K562 (cell line): ENCODE measurements at regions not wholly inside any gene's neighbourhood (a gene's known extent, or its start where the extent isn't known, plus 50 kb on each side); places are given as distances from the start of the nearest gene placed in this dataset.

ENCODE experiments used
- ASH1L ChIP-seq: fragments of 450-650 bp; IDR thresholded peaks from 2 replicates; pipeline ENCODE4 v1.6.1; 2018; ENCODE audit warnings: borderline replicate concordance, mild to moderate bottlenecking, low read depth; ENCODE audit not compliant: partially characterized antibody
- TF ChIP-seq, protein P1 (sequence below): fragments of 150-350 bp; IDR thresholded peaks from 2 replicates; pipeline ENCODE4 v1.6.1; 2014; ENCODE audit warnings: low read depth, mild to moderate bottlenecking, low read length, borderline replicate concordance

DNA sequence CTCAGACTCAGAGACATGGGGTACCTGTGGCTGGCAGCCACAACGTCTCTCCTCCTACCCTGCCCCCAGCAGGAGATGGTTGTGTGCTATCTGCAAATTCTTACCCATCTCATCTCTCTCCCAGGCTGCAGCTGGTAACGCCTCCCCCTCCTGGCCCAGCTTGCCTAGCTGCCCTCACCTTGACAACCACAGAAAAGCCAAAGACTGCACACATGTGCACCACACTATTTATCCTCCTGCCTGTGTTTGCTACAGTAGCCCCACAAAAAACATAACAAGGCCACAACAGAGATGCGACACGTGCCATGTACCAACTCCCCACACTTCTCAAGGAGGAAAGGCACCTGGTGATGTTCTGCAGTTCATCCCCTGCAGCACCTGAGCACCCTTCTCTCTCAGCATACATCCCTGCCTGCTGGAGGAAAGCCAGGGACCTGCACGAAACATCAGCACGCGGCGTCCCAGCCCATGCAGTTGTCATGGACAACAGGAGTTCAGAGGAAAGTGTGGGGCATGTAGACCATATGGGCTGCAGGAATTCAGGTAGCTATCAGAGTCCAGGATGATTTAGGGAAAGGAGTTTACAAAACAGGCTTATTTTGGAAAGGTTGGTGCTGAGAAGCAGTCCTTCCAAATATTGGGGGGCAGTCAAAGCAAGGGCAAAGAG is 168.7 kb downstream of the C5orf15 start:
- no peak for TF ChIP-seq ASH1L
- TF ChIP-seq, protein P1, sequence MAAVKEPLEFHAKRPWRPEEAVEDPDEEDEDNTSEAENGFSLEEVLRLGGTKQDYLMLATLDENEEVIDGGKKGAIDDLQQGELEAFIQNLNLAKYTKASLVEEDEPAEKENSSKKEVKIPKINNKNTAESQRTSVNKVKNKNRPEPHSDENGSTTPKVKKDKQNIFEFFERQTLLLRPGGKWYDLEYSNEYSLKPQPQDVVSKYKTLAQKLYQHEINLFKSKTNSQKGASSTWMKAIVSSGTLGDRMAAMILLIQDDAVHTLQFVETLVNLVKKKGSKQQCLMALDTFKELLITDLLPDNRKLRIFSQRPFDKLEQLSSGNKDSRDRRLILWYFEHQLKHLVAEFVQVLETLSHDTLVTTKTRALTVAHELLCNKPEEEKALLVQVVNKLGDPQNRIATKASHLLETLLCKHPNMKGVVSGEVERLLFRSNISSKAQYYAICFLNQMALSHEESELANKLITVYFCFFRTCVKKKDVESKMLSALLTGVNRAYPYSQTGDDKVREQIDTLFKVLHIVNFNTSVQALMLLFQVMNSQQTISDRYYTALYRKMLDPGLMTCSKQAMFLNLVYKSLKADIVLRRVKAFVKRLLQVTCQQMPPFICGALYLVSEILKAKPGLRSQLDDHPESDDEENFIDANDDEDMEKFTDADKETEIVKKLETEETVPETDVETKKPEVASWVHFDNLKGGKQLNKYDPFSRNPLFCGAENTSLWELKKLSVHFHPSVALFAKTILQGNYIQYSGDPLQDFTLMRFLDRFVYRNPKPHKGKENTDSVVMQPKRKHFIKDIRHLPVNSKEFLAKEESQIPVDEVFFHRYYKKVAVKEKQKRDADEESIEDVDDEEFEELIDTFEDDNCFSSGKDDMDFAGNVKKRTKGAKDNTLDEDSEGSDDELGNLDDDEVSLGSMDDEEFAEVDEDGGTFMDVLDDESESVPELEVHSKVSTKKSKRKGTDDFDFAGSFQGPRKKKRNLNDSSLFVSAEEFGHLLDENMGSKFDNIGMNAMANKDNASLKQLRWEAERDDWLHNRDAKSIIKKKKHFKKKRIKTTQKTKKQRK = no peak
